BE2C (cell line): ENCODE measurements at regions not wholly inside any gene's neighbourhood (a gene's known extent, or its start where the extent isn't known, plus 50 kb on each side); places are given as distances from the start of the nearest gene placed in this dataset.

Experiments
- DNase-seq: peaks from one replicate; pipeline ENCODE4 v3.0.0-alpha.2; 2020
- H3K27me3 ChIP-seq: fragments of 250-450 bp; sonication (Bioruptor Pico); 2 replicates; pipeline ENCODE4 v1.5.1; 2020; ENCODE audit warnings: mild to moderate bottlenecking
- H3K36me3 ChIP-seq: fragments of 250-450 bp; sonication (Bioruptor Pico); 2 replicates; pipeline ENCODE4 v1.5.1; 2020; ENCODE audit warnings: mild to moderate bottlenecking
- H3K4me1 ChIP-seq: fragments of 250-450 bp; sonication (Bioruptor Pico); 2 replicates; pipeline ENCODE4 v1.5.1; 2020
- H3K4me3 ChIP-seq: 2 replicates; pipeline ENCODE4 v1.5.1; 2011; ENCODE audit warnings: low read depth, low read length
- H3K9me3 ChIP-seq: fragments of 250-450 bp; sonication (Bioruptor Pico); 2 replicates; pipeline ENCODE4 v1.5.1; 2020
- TF ChIP-seq, protein P1 (sequence below): IDR thresholded peaks from 2 replicates; pipeline ENCODE4 v1.5.1; 2012; ENCODE audit warnings: mild to moderate bottlenecking, low read depth, low read length

DNA sequence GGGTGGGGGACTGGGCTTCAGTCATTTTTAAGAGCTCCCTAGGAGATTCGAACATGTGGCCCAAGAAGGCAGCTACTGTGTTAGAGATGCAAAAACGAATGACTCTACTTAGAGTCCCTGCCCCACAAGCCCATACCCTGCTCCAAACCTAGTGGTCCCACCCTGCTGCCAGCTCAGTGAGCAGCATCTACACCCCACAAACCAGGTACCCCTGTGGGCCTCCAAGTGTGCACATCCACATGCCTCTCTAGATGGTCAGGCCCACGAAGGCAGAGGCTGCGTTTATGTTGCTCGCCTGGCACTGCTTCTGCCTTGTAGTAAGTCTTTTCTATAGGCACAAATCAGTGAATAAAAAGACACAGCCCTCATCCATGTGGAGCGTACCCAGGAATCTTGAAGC is 112.6 kb downstream of the PDCL3 start:
- DNase-seq, result no peak
- H3K36me3 ChIP-seq, result no peaks in the 10 kb centered on the region
- no peak overlapping the region for H3K4me3 ChIP-seq
- no peaks in the 10 kb centered on the region for H3K4me1 ChIP-seq
- TF ChIP-seq, protein P1, sequence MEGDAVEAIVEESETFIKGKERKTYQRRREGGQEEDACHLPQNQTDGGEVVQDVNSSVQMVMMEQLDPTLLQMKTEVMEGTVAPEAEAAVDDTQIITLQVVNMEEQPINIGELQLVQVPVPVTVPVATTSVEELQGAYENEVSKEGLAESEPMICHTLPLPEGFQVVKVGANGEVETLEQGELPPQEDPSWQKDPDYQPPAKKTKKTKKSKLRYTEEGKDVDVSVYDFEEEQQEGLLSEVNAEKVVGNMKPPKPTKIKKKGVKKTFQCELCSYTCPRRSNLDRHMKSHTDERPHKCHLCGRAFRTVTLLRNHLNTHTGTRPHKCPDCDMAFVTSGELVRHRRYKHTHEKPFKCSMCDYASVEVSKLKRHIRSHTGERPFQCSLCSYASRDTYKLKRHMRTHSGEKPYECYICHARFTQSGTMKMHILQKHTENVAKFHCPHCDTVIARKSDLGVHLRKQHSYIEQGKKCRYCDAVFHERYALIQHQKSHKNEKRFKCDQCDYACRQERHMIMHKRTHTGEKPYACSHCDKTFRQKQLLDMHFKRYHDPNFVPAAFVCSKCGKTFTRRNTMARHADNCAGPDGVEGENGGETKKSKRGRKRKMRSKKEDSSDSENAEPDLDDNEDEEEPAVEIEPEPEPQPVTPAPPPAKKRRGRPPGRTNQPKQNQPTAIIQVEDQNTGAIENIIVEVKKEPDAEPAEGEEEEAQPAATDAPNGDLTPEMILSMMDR, result no peak
- no peaks in the 10 kb centered on the region for H3K9me3 ChIP-seq
- no peaks in the 10 kb centered on the region for H3K27me3 ChIP-seq

DNA sequence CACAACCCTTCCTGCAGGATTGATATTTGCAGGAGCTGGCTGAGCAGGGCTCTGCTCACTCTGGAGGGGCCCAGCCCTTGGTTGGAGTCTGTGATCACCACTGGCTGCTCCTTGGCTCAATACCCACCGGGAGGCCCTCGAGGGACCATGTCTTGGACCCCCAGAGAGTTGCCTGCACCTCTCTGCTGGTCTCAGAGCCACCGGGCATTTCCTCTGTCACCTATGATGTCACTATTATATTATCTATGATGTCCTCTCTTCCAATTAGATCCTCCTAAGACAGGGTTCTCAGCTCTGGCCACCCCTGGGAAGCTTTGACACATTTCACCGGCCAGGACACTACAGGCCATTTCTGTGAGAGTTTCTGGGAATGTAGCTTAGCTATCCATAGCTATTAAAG is 113.1 kb downstream of the PDCL3 start:
- no peak overlapping the region for H3K4me3 ChIP-seq
- no peak for DNase-seq
- no peaks in the 10 kb centered on the region for H3K27me3 ChIP-seq
- H3K36me3 ChIP-seq, result no peaks in the 10 kb centered on the region
- no peaks in the 10 kb centered on the region for H3K4me1 ChIP-seq
- TF ChIP-seq, protein P1, result no peak
- H3K9me3 ChIP-seq, result no peaks in the 10 kb centered on the region

DNA sequence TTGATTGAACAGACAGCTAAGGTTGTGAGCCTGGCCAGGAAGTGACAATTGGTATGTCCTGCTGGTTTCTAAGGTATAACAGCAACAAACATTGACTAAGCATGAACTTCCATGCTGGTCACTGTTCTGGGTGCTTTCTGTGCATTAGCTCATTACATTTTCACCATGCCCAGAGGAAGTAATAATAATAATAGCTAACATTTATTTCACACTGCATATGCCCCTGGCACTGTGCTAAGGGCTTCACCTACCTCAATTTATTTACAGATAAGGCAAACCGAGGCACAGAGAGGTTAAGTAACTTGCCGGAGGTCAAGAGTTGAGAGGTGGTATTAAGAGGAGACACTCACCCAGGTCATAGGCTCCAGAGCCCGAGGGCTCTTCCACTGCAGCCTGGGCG is 113.6 kb downstream of the PDCL3 start:
- Histone ChIP-seq H3K9me3 (no peaks in the 10 kb centered on the region), H3K4me3 (no peak overlapping the region), H3K4me1 (no peaks in the 10 kb centered on the region), H3K36me3 (no peaks in the 10 kb centered on the region), H3K27me3 (no peaks in the 10 kb centered on the region)
- TF ChIP-seq, protein P1, result no peak
- no peak for DNase-seq

DNA sequence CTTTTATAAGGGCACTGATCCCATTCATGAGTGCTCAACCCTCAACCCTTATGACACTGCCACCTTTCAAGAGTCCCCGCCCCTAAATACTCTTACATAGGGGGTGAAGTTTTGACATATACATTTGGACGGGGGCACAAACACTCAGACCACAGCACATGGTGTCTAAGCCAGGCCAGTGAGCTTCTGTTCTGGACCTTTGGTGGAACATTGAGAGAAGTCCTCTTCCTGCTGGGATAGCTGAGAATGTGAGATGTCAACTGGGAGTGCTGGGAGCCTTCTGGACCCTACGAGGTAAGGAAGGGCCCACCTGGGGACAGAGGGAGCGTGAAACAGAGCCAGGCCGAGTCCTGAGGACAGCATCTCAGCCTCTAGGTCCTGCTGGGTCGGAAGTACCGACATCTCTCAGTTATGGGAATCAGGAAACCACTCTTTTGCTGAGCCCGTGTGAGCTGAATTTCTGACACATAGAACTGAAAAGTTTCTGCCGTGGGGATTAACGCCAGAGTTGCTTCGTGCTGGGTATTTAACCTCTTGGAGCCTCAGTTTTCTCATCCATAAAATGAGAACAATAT is 114.9 kb downstream of the PDCL3 start:
- Histone ChIP-seq H3K27me3 (no peaks in the 10 kb centered on the region), H3K36me3 (no peaks in the 10 kb centered on the region), H3K4me3 (no peak overlapping the region), H3K9me3 (no peaks in the 10 kb centered on the region), H3K4me1 (no peaks in the 10 kb centered on the region)
- TF ChIP-seq, protein P1, result no peak
- DNase-seq, result no peak

DNA sequence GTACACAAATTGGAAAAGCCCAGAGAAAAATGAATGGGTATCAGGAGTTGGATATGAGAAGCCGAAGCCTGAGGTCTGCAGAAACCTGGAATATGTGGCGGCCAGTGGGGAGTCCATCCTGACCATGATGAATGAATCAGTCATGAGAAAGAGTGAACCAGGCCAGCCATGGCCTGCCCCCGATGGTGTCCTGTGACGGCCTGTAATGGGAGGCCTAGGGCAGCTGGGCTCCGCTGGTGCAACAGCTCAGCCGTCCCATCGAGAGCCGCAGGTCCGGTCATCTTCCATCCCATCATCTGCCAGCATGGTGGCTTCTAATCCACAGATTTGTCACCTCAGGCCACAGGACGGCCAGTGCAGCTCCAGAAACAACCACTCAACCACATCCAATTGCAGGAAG is 116.4 kb downstream of the PDCL3 start:
- H3K27me3 ChIP-seq, result no peaks in the 10 kb centered on the region
- no peaks in the 10 kb centered on the region for H3K36me3 ChIP-seq
- TF ChIP-seq, protein P1, result no peak
- H3K9me3 ChIP-seq, result no peaks in the 10 kb centered on the region
- H3K4me3 ChIP-seq, result no peak overlapping the region
- DNase-seq, result no peak
- no peaks in the 10 kb centered on the region for H3K4me1 ChIP-seq

DNA sequence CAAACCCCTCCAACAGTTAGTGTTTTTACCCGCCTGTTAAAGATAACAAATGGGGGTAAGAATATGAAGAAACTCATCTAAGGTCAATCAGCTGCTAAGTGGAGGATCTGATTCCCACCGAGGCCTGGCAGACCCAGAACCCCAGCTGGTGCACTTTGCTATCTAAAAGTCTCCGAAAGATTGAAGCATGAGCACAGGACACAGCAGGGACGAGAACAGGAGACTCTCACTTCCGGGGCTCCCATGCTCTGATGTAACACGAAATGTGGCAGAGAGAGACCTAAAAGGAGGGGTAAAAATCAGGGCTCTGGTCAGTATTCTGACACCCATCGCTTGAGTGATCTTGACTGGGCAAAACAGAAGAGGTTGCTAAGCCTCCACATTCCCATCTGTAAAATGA is 119.7 kb downstream of the PDCL3 start:
- no peaks in the 10 kb centered on the region for H3K36me3 ChIP-seq
- no peak overlapping the region for H3K4me3 ChIP-seq
- TF ChIP-seq, protein P1, result no peak
- no peaks in the 10 kb centered on the region for H3K4me1 ChIP-seq
- no peak for DNase-seq
- no peaks in the 10 kb centered on the region for H3K9me3 ChIP-seq
- no peaks in the 10 kb centered on the region for H3K27me3 ChIP-seq
